NB4 (cell line): ENCODE measurements at regions not wholly inside any gene's neighbourhood (a gene's known extent, or its start where the extent isn't known, plus 50 kb on each side); places are given as distances from the start of the nearest gene placed in this dataset.
"Not testable (repeated sequence)": the region's sequence is repeated elsewhere in the genome, so short reads cannot be mapped to it uniquely, and the experiment has no call there.

Source experiments
- DNase-seq: peaks from one replicate; pipeline ENCODE4 v3.0.0; 2010; ENCODE audit warnings: low read depth
- H3K4me3 ChIP-seq: one replicate; pipeline ENCODE4 v1.5.1; 2011; ENCODE audit warnings: mild to moderate bottlenecking, low read depth, low read length, moderate library complexity
- CTCF ChIP-seq: IDR thresholded peaks from one replicate; pipeline ENCODE4 v1.5.1; 2012; ENCODE audit warnings: low read depth, low read length
- MAX ChIP-seq: IDR thresholded peaks from 2 replicates; pipeline ENCODE4 v1.6.1; 2011; ENCODE audit warnings: low read depth, low read length
- MYC ChIP-seq: IDR thresholded peaks from 2 replicates; pipeline ENCODE4 v1.6.1; 2011; ENCODE audit warnings: low read depth, low read length
- POLR2A ChIP-seq: IDR thresholded peaks from 2 replicates; pipeline ENCODE4 v1.6.1; 2011; ENCODE audit warnings: mild to moderate bottlenecking; ENCODE audit not compliant: insufficient read length; ENCODE audit errors: extremely low read depth

- TF ChIP-seq CTCF (no peak), MAX (no peak), POLR2A (no peak), MYC (no peak)
- DNase-seq = no peak
- no peak overlapping the region for H3K4me3 ChIP-seq
These were observed 479.5 kb upstream of the IZUMO3 start for GRCh38 chr9:25025156-25025555.

GRCh38 chr9:25017779-25018178, 472.1 kb upstream of the IZUMO3 start:
- no peak for TF ChIP-seq MAX
- no peak for TF ChIP-seq MYC
- no peak for TF ChIP-seq POLR2A
- H3K4me3 ChIP-seq = no peak overlapping the region
- no peak for DNase-seq

GRCh38 chr9:25010027-25010662, 464.4 kb upstream of the IZUMO3 start:
- no peak overlapping the region for H3K4me3 ChIP-seq
- no peak for DNase-seq
- TF ChIP-seq POLR2A = no peak
- TF ChIP-seq MYC = no peak
- no peak for TF ChIP-seq CTCF
- TF ChIP-seq MAX = no peak

- DNase-seq = peak; percentile 0
- H3K4me3 ChIP-seq = no peak overlapping the region
These were observed 458.0 kb upstream of the IZUMO3 start for GRCh38 chr9:25003686-25004085.

GRCh38 chr9:24986331-24986730, 440.6 kb upstream of the IZUMO3 start:
- DNase-seq = peak; percentile 0

More at GRCh38 chr9:25003686-25004085, 458.0 kb upstream of the IZUMO3 start:
- TF ChIP-seq POLR2A = no peak
- TF ChIP-seq MYC = no peak
- no peak for TF ChIP-seq CTCF
- TF ChIP-seq MAX = no peak

GRCh38 chr9:24970780-24971179, 425.1 kb upstream of the IZUMO3 start:
- not testable (repeated sequence) for DNase-seq, H3K4me3 ChIP-seq

More at GRCh38 chr9:24986331-24986730, 440.6 kb upstream of the IZUMO3 start:
- no peak overlapping the region for H3K4me3 ChIP-seq
- TF ChIP-seq CTCF = no peak

- H3K4me3 ChIP-seq = no peak overlapping the region
- DNase-seq = no peak
- TF ChIP-seq MYC (no peak), POLR2A (no peak), MAX (no peak), CTCF (no peak)
These were observed 416.1 kb upstream of the IZUMO3 start for GRCh38 chr9:24961762-24962161.
